ENCODE measurements at regions not wholly inside any gene's neighbourhood (a gene's known extent, or its start where the extent isn't known, plus 50 kb on each side); places are given as distances from the start of the nearest gene placed in this dataset.

DNA sequence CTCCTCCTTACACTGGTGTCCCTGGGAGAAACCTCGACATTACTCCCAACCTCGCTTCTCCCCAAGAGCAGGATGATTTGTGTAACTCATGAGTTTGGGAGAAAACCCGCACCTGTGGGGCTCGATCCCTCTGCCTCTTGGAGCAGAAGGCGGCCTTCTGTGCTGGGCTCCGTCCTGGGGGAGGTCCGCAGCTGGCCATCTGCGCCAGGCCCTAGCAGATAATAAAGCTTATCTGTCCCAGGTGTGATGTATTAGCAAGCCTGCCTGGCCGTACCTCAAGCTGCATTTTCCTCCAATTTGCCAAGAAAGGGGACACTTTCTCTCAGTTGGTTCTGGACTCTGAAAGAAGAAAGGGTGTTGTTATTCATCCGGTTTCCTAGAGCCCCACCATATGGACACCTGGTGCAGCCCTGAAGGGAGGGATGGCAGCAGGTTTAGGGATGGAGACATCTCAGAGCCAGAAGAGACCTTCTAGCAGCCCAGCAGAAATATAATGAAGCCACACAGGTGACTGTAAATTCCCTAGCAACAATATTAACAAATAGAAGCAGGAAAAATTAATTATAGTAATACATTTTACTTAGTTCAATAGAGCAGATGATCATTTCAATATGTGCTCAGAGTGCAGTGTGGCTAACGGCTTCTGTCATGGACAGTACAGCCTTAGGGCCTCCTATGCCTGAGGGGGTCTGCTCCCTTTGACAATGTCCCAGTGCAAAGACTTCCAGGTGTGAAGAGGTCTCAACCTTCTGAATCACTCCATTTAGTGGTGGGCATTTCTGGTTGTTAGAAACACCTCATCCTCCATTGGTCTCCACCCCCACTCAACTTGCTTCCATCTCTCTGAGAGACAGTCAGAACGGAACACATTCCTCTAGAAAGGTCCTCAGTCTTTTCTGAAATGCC lies 94.8 kb downstream of the CPN2 start:
- DNase-seq: no peak
- Histone ChIP-seq H3K4me3 (no peak overlapping the region), H3K36me3 (no peaks in the 10 kb centered on the region), H3K9ac (ENCODE audit: low read depth in 2 of 2, low read length in 2 of 2) (no peak overlapping the region), H3K9me3 (no peaks in the 10 kb centered on the region), H3K4me1 (no peaks in the 10 kb centered on the region), H3K27me3 (no peaks in the 10 kb centered on the region), H3K27ac (no peak overlapping the region)
- intact Hi-C loops (cut with DNase I): no loop called here
- TF ChIP-seq, protein P1, sequence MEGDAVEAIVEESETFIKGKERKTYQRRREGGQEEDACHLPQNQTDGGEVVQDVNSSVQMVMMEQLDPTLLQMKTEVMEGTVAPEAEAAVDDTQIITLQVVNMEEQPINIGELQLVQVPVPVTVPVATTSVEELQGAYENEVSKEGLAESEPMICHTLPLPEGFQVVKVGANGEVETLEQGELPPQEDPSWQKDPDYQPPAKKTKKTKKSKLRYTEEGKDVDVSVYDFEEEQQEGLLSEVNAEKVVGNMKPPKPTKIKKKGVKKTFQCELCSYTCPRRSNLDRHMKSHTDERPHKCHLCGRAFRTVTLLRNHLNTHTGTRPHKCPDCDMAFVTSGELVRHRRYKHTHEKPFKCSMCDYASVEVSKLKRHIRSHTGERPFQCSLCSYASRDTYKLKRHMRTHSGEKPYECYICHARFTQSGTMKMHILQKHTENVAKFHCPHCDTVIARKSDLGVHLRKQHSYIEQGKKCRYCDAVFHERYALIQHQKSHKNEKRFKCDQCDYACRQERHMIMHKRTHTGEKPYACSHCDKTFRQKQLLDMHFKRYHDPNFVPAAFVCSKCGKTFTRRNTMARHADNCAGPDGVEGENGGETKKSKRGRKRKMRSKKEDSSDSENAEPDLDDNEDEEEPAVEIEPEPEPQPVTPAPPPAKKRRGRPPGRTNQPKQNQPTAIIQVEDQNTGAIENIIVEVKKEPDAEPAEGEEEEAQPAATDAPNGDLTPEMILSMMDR (IDR thresholded peaks at IDR 0.05): no peak

DNA sequence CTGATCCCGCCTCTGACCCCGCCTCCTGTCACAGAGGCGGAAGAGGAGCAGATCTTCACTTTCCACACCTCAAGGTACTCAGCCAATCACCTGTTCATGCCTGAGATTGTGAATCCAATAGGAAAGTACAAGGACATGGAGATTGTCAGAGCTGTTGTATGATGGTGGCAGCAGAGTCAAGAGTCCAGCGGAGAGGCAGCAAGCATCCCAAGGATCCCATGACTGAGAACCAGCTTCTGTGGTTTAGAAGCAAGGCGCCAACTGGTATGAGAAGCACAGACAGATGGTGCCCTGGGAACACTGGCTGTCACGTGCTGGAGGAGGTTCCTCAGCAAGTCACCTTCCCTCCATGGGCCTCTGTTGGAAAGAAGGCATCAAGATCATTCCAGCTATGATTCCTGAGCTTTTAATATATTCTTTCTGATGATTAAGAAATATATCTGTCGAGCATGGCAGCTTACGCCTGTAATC lies 93.9 kb downstream of the CPN2 start:
- Histone ChIP-seq H3K9ac (ENCODE audit: low read depth in 2 of 2, low read length in 2 of 2) (no peak overlapping the region), H3K27ac (no peak overlapping the region), H3K9me3 (no peaks in the 10 kb centered on the region), H3K36me3 (no peaks in the 10 kb centered on the region), H3K27me3 (no peaks in the 10 kb centered on the region), H3K4me3 (no peak overlapping the region), H3K4me1 (no peaks in the 10 kb centered on the region)
- intact Hi-C loops (cut with DNase I): no loop called here
- no peak for DNase-seq
- TF ChIP-seq, protein P1 (IDR thresholded peaks at IDR 0.05): no peak

DNA sequence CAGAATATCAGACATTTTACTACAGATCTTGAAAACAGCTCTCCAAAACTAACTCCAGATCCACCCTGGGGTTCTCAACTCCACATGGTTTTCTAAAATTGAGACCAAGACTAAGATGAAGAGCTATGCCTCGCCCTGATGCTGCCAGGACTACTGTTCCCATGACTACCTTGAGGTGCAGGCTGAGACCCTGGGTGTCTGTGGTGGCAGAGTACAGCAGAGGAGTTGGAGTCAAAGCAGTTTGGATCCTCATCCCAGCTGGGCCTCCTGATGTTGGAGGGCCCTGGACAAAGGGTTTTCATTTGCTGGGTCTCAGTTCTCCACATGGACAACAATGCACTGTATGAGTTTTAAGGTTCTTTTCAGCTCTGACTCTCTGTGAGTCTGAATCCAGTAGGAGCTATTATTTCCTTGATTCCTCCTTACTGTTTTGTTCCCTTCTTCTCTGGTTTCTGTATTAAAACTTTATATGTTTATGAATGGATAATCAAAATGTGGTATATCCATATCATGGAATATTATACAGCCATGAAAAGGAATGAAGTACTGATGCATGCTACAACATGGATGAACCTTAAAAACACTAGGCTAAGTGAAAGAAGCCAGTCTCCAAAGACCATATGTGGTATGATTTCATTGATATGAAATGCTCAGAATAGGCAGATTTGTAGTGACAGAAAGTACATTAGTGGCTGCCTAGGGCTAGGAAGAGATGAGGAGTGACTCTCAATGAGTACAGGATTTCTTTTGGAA lies 93.0 kb downstream of the CPN2 start:
- Histone ChIP-seq H3K4me1 (no peaks in the 10 kb centered on the region), H3K9ac (ENCODE audit: low read depth in 2 of 2, low read length in 2 of 2) (no peak overlapping the region), H3K27me3 (no peaks in the 10 kb centered on the region), H3K27ac (no peak overlapping the region), H3K4me3 (no peak overlapping the region), H3K9me3 (no peaks in the 10 kb centered on the region), H3K36me3 (no peaks in the 10 kb centered on the region)
- TF ChIP-seq, protein P1 (IDR thresholded peaks at IDR 0.05): no peak
- peak; percentile 10 for DNase-seq
- intact Hi-C loops (cut with DNase I): no loop called here

DNA sequence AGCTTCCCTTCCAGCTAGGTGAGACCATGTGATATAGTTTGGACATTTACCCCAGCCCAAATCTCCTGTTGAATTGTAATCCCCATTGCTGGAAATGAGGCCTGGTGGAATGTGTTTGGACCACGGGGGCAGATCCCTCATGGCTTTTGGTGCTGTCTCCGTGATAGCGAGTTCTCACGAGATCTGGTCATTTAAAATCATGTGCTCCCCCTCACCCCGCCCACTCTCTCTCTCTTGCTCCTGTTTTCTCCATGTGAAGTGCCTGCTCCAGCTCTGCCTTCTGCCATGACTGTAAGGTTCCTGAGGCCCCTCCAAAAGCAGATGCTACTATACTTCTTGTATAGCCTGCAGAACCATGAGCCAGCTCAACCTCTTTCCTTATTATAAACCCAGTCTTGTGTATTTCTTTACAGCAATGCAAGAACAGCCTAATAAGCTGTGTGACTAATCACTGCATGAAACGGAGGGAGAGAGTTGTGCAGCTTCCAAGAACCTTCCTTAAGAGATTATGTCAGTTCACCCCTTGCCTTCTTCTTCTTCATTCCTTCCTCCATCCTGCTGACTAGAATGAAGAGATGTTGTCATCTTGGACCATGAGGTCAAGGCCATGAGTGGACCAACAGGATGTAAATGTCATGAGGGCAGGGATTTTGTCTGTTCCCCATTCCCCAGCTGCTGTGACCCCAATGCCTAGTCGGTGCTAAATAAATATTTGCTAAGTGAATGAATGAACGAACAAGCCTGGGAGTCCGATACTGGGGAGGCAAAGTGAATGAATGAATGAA lies 91.0 kb downstream of the CPN2 start:
- intact Hi-C loops (cut with DNase I): no loop called here
- Histone ChIP-seq H3K4me1 (no peaks in the 10 kb centered on the region), H3K9me3 (no peaks in the 10 kb centered on the region), H3K27ac (no peak overlapping the region), H3K36me3 (no peaks in the 10 kb centered on the region), H3K9ac (ENCODE audit: low read depth in 2 of 2, low read length in 2 of 2) (no peak overlapping the region), H3K4me3 (no peak overlapping the region), H3K27me3 (no peaks in the 10 kb centered on the region)
- TF ChIP-seq, protein P1 (IDR thresholded peaks at IDR 0.05): no peak
- DNase-seq: peak; percentile 14

DNA sequence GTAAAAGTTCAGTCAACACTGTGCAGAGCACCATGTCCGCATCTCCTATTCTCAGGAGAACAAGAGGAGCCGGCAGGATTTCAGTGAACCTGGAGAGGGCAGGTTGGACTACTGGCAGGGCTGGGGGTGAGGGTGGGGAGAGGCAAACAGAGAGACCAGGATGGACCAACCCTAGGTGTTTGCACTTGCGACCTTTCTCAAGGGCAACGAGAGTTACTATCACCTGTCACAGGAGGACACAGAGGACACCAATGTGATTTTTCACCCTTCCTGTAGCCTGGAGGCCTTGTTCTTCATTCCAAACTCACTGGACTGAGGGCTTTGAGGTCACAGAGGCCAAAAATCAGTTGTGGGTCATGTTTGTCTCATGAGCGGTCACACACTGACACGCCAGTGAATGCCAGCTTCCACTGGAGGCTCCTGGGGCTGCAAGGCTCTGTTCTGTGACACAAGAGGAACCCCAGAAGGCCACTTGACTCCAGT lies 89.5 kb downstream of the CPN2 start:
- TF ChIP-seq, protein P1 (IDR thresholded peaks at IDR 0.05): no peak
- Histone ChIP-seq H3K27ac (no peak overlapping the region), H3K9me3 (no peaks in the 10 kb centered on the region), H3K36me3 (no peaks in the 10 kb centered on the region), H3K4me1 (no peaks in the 10 kb centered on the region), H3K4me3 (no peak overlapping the region), H3K9ac (ENCODE audit: low read depth in 2 of 2, low read length in 2 of 2) (no peak overlapping the region), H3K27me3 (no peaks in the 10 kb centered on the region)
- DNase-seq: peak; percentile 20
- intact Hi-C loops (cut with DNase I): no loop called here
